ENCODE measurements at regions not wholly inside any gene's neighbourhood (a gene's known extent, or its start where the extent isn't known, plus 50 kb on each side); places are given as distances from the start of the nearest gene placed in this dataset.
"Not testable (repeated sequence)": the region's sequence is repeated elsewhere in the genome, so short reads cannot be mapped to it uniquely, and the experiment has no call there.

DNA sequence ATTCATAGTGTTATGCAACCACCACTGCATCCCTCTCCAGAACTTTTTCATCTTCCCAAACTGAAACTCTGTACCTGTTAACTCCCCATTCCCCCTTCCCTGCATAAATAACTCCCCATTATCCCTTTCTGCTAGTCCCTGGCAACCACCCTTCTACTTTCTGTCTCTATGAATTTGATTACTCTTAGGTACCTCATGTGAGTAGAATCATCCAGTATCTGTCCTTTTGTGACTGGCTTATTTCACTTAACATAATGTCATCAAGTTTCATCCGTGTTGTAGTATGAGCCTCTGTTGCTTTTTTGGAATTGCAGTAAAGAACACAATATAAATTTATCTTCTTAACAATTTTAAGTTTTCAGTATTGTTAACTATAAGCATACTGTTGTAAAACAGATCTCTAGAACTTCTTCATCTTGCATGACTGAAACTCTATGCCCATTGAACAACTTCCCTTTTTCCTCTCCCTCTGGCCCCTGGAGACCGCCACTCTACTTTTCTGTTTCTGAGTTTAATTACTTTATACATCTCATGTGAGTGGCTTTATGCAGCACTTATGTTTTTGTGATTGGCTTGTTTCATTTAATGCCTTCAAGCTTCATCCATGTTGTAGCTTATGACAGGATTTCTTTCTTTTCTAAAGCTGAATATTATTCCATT lies 87.3 kb upstream of the ABCC4 start:
- no peak for DNase-seq (ENCODE audit: low read depth in 1 of 2, low spot score in 1 of 2)

GRCh38 chr13:95391362-95391761 lies 90.1 kb upstream of the ABCC4 start:
- DNase-seq (ENCODE audit: low read depth in 1 of 2, low spot score in 1 of 2): no peak

DNA sequence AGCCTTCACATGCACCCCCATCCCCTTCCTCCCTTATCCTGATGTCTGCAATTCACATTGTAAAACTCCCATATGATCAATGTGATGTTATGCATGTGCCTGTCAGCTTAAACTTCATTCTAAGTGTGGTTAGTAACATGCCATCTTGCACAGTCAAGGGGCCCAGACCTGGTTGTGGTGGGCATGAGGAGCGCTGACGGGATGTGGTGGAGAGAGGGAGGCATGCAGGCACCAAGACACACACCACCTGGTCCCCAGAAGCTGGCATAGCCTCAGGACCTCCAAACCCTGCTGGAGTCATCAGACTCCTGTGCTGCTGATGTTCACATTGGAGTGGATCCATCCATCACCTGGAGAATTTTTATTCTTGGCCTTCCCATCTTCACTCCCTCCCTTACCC lies 90.5 kb upstream of the ABCC4 start:
- no peak for DNase-seq (ENCODE audit: low read depth in 1 of 2, low spot score in 1 of 2)

GRCh38 chr13:95392597-95392996 lies 91.3 kb upstream of the ABCC4 start:
- DNase-seq (ENCODE audit: low read depth in 1 of 2, low spot score in 1 of 2): no peak

DNA sequence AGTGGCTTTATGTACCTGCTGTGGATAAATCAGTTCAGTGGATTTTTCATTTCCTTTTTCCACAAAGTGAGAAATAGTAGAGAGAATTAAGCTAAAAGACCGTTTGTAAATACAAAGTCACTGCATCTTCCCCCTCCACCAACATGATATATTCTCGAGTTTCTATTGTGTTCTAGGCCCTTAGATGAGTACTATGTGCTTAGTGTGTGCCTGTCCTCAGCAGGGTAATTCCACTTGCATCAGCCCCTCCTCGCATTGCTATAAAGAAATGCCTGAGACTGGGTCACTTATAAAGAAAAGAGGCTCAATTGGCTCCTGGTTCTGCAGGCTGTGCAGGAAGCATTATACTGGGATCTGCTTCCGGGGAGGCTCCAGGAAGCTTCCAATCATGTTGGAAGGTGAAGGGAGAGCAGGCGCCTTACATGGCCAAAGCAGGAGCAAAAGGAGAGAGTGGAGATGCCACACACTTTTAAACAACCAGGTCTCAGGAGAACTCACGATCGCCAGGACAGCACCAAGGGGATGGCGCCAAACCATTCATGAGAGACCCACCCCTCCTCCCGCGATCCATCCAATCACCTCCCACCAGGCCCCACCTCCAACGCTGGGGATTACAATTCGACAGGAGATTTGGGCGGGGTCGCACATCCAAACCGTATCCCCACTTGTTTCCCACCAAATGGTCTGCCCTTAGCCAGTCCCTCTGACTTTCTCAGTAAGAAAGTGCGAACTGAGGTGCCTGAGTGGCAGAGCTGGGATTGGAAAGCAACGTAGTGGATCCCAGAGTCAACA lies 102.3 kb upstream of the ABCC4 start:
- no peak for DNase-seq (ENCODE audit: low read depth in 1 of 2, low spot score in 1 of 2)

DNA sequence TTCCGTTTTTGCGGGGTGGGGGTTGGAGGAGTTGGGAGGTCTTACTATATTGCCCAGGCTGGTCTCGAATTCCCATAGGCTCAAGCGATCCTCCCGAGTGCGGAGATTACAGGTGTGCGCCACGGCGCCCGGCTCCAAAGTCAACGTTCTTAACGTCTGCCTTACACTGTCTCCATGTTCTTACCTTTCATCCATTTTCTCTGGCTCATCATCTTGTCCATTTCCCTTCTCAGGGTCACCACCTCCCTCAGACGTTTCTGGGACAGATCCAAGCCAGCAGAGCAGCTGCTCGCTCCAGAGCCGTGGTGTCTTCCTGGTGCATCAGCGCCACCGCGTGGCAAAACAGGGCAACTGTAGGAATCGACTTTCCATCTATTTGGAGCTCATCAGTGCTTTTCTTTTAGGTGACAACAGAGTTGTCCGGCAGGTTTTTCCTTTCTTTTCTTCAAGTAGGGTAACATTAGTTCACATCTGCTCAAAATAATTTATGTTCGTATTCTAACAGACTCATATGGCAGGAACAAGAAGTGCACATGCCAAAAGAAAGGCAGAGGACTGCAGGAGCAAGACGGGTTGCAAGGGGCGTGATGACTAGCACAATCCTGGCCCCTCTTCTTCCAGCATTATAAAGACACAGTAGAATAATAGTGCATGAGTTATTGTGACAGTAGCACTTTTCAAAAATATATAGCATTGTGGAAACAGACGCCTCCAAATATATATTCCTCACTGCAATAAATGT lies 103.1 kb upstream of the ABCC4 start:
- DNase-seq (ENCODE audit: low read depth in 1 of 2, low spot score in 1 of 2): peak; percentile 56 to 58

- no peak for DNase-seq (ENCODE audit: low read depth in 1 of 2, low spot score in 1 of 2)
These were observed 104.9 kb upstream of the ABCC4 start for GRCh38 chr13:95406176-95406575.

DNA sequence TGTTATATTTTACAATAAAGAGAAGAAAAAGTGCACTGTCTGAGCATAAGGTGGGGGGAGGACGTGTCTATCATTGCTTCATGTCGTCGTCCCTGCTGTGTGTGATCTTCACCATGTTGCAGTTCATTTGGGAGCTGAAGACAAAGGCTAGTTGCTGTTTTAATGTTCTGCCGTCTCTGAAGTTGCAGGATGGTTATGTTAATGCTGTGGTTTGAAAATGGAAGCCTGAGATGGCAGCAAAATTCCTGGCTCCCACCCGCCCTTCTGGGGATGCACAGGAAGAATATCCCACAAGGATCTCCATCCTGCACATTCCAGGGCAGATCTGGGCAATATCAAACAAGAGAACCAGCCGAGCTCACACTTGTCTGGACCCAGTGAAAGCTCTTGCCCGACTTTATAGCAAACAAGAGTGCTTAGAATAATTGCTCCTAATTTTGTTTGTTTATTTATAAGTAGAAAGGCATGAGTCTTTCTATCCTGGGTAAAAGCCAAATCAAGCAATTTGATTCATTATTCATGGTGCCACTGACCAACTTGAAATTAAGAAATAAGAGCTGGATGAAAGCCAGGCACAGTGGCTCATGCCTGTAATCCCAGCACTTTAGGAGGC lies 110.3 kb upstream of the ABCC4 start:
- no peak for DNase-seq (ENCODE audit: low read depth in 1 of 2, low spot score in 1 of 2)

DNA sequence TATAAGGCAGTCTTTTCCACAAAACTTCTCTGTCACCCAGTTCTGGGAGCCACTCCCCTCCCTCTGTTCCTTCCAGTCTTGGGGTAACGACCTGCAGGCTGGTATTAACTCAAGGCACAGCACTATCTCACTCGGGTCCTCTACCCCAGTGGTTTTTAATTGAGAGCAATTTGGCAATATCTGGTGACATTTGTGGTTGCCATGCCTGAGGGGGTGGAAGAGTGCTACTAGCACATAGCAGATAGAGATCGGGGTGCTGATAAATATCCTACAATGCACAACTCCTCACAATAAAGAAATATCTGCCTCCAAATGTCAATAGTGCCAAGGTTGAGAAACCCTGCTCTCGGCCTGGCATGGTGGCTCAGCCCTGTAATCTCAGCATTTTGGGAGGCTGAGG lies 117.7 kb upstream of the ABCC4 start:
- DNase-seq (ENCODE audit: low read depth in 1 of 2, low spot score in 1 of 2): no peak

- no peak for DNase-seq (ENCODE audit: low read depth in 1 of 2, low spot score in 1 of 2)
These were observed 119.2 kb upstream of the ABCC4 start for GRCh38 chr13:95420501-95420900.

GRCh38 chr13:95426631-95427030 lies 125.4 kb upstream of the ABCC4 start:
- DNase-seq (ENCODE audit: low read depth in 1 of 2, low spot score in 1 of 2): no peak

DNA sequence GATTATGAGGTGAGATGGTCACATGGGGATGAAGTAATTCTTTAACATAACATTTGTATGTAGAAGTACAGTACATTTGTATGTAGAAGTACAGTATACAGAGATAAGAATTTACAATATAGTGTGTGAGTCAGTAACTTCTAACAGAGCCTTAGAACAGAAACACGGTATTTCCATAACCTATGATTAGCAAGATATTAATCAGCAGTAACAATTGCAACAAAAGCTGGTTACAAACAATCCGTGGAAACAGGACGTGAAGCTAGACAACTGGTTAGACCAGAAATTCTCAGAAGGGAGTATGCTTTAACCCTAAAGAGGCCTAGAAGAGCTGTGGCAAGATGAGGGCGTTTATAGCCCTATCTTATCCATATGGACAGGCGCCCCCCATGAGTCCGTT lies 122.0 kb upstream of the CLDN10 start:
- DNase-seq (ENCODE audit: low read depth in 1 of 2, low spot score in 1 of 2): not testable (repeated sequence)

- no peak for DNase-seq (ENCODE audit: low read depth in 1 of 2, low spot score in 1 of 2)
These were observed 120.4 kb upstream of the CLDN10 start for GRCh38 chr13:95432141-95432540.

DNA sequence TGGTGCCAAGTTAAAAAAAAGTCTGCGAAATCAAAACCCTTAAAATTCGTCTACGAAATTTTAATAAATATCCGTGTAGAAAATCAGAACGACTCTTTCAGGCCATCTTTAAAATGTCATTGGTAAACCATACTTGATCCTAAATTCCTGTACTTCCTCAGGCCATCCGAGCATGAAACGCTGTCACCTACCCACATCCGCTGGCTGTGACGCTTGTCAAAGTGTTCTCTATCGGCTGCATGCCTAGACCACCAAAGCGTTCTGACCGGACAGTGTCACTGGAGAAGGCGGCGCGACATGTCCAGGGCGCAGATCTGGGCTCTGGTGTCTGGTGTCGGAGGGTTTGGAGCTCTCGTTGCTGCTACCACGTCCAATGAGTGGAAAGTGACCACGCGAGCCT lies 119.0 kb upstream of the CLDN10 start:
- DNase-seq (ENCODE audit: low read depth in 1 of 2, low spot score in 1 of 2): no peak

- no peak for DNase-seq (ENCODE audit: low read depth in 1 of 2, low spot score in 1 of 2)
These were observed 118.4 kb upstream of the CLDN10 start for GRCh38 chr13:95434111-95434510.

DNA sequence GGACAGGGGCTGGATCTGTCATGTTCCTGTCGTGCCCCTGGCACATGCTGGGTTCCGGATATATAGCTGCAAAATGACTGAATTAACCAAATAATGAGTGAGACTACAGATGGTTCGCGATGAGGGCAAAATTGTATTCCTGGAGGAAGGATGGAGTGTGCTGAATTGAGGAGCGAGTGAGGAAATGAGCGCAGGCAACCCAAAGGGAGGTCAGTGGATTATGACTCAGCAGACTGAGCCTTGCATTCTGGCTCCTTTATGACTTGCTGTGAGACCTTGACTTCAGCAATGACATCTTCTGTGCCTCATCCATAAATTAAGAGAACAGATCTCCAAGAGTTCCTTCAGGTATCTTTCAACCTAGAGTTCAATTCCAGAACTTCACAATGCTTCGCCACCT lies 115.0 kb upstream of the CLDN10 start:
- no peak for DNase-seq (ENCODE audit: low read depth in 1 of 2, low spot score in 1 of 2)

DNA sequence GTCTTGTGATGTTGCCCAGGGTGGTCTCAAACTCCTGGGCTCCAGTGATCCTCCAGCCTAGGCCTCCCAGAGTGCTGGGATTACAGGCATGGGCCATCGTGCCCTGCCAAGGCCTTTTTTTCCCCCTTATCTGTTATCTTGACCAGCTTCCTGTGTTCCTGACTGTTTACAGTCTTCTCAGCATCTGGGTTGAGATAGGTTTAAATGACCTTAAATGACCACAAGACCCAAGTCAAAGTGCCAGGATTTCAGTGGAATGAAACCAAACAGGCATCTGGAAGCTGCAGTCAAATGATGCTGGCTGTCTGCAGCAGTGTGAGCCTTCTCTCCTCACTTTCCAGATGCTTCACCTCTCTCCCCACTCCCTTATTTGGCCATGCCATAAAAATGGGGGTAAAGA lies 114.2 kb upstream of the CLDN10 start:
- DNase-seq (ENCODE audit: low read depth in 1 of 2, low spot score in 1 of 2): no peak

DNA sequence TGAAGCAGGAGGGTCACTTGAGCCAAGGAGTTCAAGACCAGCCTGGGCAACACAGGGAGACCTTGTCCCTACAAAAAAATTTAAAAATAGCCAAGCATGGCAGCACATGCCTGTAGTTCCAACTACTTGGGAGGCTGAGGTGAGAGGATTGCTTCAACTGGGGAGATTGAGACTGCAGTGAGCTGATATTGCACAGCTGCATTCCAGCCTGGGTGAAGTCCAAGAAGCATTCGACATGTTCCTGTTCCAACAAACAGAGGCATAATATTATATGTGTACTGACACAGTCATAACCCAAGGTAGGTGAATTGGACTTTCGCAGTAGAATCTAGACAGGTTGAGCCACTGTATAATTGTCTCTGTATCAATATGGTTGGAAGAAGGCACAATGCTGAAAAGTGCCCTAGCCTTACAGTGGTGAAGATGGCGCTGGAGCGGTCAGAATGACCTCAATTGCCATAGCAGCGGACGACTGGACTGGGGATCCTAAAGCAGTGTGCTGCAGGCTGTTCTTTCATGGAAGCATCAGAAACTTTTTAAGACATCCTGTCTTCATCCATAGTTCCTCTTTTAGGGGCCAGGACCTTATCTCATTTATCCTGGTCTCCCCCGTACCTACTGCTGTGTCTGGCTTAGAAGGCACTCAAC lies 112.0 kb upstream of the CLDN10 start:
- no peak for DNase-seq (ENCODE audit: low read depth in 1 of 2, low spot score in 1 of 2)

- DNase-seq (ENCODE audit: low read depth in 1 of 2, low spot score in 1 of 2): no peak
These were observed 111.2 kb upstream of the CLDN10 start for GRCh38 chr13:95441326-95441725.

- no peak for DNase-seq (ENCODE audit: low read depth in 1 of 2, low spot score in 1 of 2)
These were observed 108.4 kb upstream of the CLDN10 start for GRCh38 chr13:95444006-95444730.

DNA sequence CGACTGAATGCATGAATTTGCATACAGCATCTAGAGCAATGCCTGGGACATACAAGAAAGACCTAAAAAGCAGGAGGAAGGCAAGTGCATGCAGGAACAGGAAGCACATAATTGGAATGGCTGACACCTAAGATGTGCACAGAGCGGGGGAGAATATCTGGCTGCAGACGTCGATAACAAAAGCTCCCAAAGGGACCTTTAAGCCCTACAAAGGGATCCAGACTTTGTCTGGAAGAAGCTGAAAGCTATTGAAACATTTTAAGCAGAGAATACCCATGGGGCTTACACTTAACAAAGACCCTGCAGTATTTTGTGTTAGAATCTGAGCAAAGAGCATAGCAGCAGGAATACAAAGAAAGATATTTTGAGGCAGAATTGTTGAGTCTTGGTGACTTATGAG lies 107.4 kb upstream of the CLDN10 start:
- DNase-seq (ENCODE audit: low read depth in 1 of 2, low spot score in 1 of 2): no peak
